ENCODE measurements at regions not wholly inside any gene's neighbourhood (a gene's known extent, or its start where the extent isn't known, plus 50 kb on each side); places are given as distances from the start of the nearest gene placed in this dataset.
"Not testable (repeated sequence)": the region's sequence is repeated elsewhere in the genome, so short reads cannot be mapped to it uniquely, and the experiment has no call there.

GRCh38 chr14:104476437-104476836 lies 103.1 kb upstream of the C14orf180 start:
- intact Hi-C loops (cut with DNase I) = no loop called here
- Histone ChIP-seq H3K4me1 (ENCODE audit: control insufficient read depth in 1 of 2, insufficient read depth in 2 of 2, low read length in 2 of 2) (no peaks in the 10 kb centered on the region), H3K4me3 (ENCODE audit: low read length in 2 of 2) (no peak overlapping the region), H3K27me3 (ENCODE audit: control insufficient read depth in 1 of 2, insufficient read depth in 2 of 2, low read length in 1 of 2) (peaks cover 0 to 2% of the 10 kb centered on the region in 2 donors), H3K27ac (ENCODE audit: low read depth in 1 of 2, low read length in 2 of 2) (no peak overlapping the region), H3K36me3 (ENCODE audit: control insufficient read depth in 1 of 2, insufficient read depth in 2 of 2, low read length in 1 of 2) (no peaks in the 10 kb centered on the region), H3K9me3 (ENCODE audit: control insufficient read depth, low read length) (peaks cover 6% of the 10 kb centered on the region)
- DNase-seq = no peak
- ATAC-seq (ENCODE audit: low FRiP score) = no peak
- 83 to 86% methylated on average over 8 to 10 of the region's 10 CpGs for WGBS, 2 donors

- intact Hi-C loops (cut with DNase I) = no loop called here
- Histone ChIP-seq H3K27me3 (ENCODE audit: control insufficient read depth in 1 of 2, insufficient read depth in 2 of 2, low read length in 1 of 2) (peaks cover 0 to 2% of the 10 kb centered on the region in 2 donors), H3K27ac (ENCODE audit: low read depth in 1 of 2, low read length in 2 of 2) (no peak overlapping the region)
Measured at GRCh38 chr14:104477117-104477623, 102.4 kb upstream of the C14orf180 start.

GRCh38 chr14:104477666-104478380 lies 101.7 kb upstream of the C14orf180 start:
- Histone ChIP-seq H3K27me3 (ENCODE audit: control insufficient read depth in 1 of 2, insufficient read depth in 2 of 2, low read length in 1 of 2) (peaks cover 0 to 2% of the 10 kb centered on the region in 2 donors), H3K36me3 (ENCODE audit: control insufficient read depth in 1 of 2, insufficient read depth in 2 of 2, low read length in 1 of 2) (no peaks in the 10 kb centered on the region), H3K4me3 (ENCODE audit: low read length in 2 of 2) (no peak overlapping the region), H3K9me3 (ENCODE audit: control insufficient read depth, low read length) (peaks cover 7% of the 10 kb centered on the region), H3K4me1 (ENCODE audit: control insufficient read depth in 1 of 2, insufficient read depth in 2 of 2, low read length in 2 of 2) (no peaks in the 10 kb centered on the region), H3K27ac (ENCODE audit: low read depth in 1 of 2, low read length in 2 of 2) (no peak overlapping the region)
- WGBS, 2 donors = 55 to 59% methylated on average over 22 of the region's 22 CpGs
- intact Hi-C loops (cut with DNase I) = no loop called here
- no peak for ATAC-seq (ENCODE audit: low FRiP score)
- no peak for DNase-seq

More at GRCh38 chr14:104477117-104477623, 102.4 kb upstream of the C14orf180 start:
- DNase-seq (no peak), ATAC-seq (ENCODE audit: low FRiP score) (no peak)
- Histone ChIP-seq H3K4me3 (ENCODE audit: low read length in 2 of 2) (no peak overlapping the region), H3K36me3 (ENCODE audit: control insufficient read depth in 1 of 2, insufficient read depth in 2 of 2, low read length in 1 of 2) (no peaks in the 10 kb centered on the region), H3K4me1 (ENCODE audit: control insufficient read depth in 1 of 2, insufficient read depth in 2 of 2, low read length in 2 of 2) (no peaks in the 10 kb centered on the region), H3K9me3 (ENCODE audit: control insufficient read depth, low read length) (peaks cover 6% of the 10 kb centered on the region)
- 88 to 90% methylated on average over 15 of the region's 15 CpGs for WGBS, 2 donors

- Histone ChIP-seq H3K36me3 (ENCODE audit: control insufficient read depth in 1 of 2, insufficient read depth in 2 of 2, low read length in 1 of 2) (no peaks in the 10 kb centered on the region), H3K9me3 (ENCODE audit: control insufficient read depth, low read length) (peaks cover 10% of the 10 kb centered on the region), H3K4me3 (ENCODE audit: low read length in 2 of 2) (no peak overlapping the region), H3K4me1 (ENCODE audit: control insufficient read depth in 1 of 2, insufficient read depth in 2 of 2, low read length in 2 of 2) (no peaks in the 10 kb centered on the region), H3K27ac (ENCODE audit: low read depth in 1 of 2, low read length in 2 of 2) (no peak overlapping the region), H3K27me3 (ENCODE audit: control insufficient read depth in 1 of 2, insufficient read depth in 2 of 2, low read length in 1 of 2) (peaks cover 0 to 2% of the 10 kb centered on the region in 2 donors)
- intact Hi-C loops (cut with DNase I) = no loop called here
- ATAC-seq (ENCODE audit: low FRiP score) (no peak), DNase-seq (no peak)
- WGBS, 2 donors = 59% methylated on average over 7 of the region's 7 CpGs
Measured at GRCh38 chr14:104478656-104479055, 100.9 kb upstream of the C14orf180 start.

- Histone ChIP-seq H3K9me3 (ENCODE audit: control insufficient read depth, low read length) (peaks cover 10% of the 10 kb centered on the region), H3K36me3 (ENCODE audit: control insufficient read depth in 1 of 2, insufficient read depth in 2 of 2, low read length in 1 of 2) (no peaks in the 10 kb centered on the region), H3K4me3 (ENCODE audit: low read length in 2 of 2) (no peak overlapping the region), H3K27ac (ENCODE audit: low read depth in 1 of 2, low read length in 2 of 2) (no peak overlapping the region), H3K4me1 (ENCODE audit: control insufficient read depth in 1 of 2, insufficient read depth in 2 of 2, low read length in 2 of 2) (no peaks in the 10 kb centered on the region), H3K27me3 (ENCODE audit: control insufficient read depth in 1 of 2, insufficient read depth in 2 of 2, low read length in 1 of 2) (peaks cover 0 to 2% of the 10 kb centered on the region in 2 donors)
- ATAC-seq (ENCODE audit: low FRiP score) = no peak
- intact Hi-C loops (cut with DNase I) = no loop called here
- DNase-seq = no peak
- 85 to 86% methylated on average over 10 of the region's 10 CpGs for WGBS, 2 donors
Measured at GRCh38 chr14:104479901-104480300, 99.7 kb upstream of the C14orf180 start.

- no peak for DNase-seq
- intact Hi-C loops (cut with DNase I) = no loop called here
- Histone ChIP-seq H3K9me3 (ENCODE audit: control insufficient read depth, low read length) (peaks cover 10% of the 10 kb centered on the region), H3K27ac (ENCODE audit: low read depth in 1 of 2, low read length in 2 of 2) (no peak overlapping the region), H3K36me3 (ENCODE audit: control insufficient read depth in 1 of 2, insufficient read depth in 2 of 2, low read length in 1 of 2) (no peaks in the 10 kb centered on the region), H3K4me1 (ENCODE audit: control insufficient read depth in 1 of 2, insufficient read depth in 2 of 2, low read length in 2 of 2) (no peaks in the 10 kb centered on the region), H3K4me3 (ENCODE audit: low read length in 2 of 2) (no peak overlapping the region), H3K27me3 (ENCODE audit: control insufficient read depth in 1 of 2, insufficient read depth in 2 of 2, low read length in 1 of 2) (peaks cover 0 to 2% of the 10 kb centered on the region in 2 donors)
- WGBS, 2 donors = 89% methylated on average over 10 of the region's 10 CpGs
- no peak for ATAC-seq (ENCODE audit: low FRiP score)
Measured at GRCh38 chr14:104481323-104481722, 98.2 kb upstream of the C14orf180 start.

- H3K36me3 ChIP-seq (ENCODE audit: control insufficient read depth in 1 of 2, insufficient read depth in 2 of 2, low read length in 1 of 2); H3K27ac ChIP-seq (ENCODE audit: low read depth in 1 of 2, low read length in 2 of 2); H3K4me3 ChIP-seq (ENCODE audit: low read length in 2 of 2); ATAC-seq (ENCODE audit: low FRiP score); H3K27me3 ChIP-seq (ENCODE audit: control insufficient read depth in 1 of 2, insufficient read depth in 2 of 2, low read length in 1 of 2); intact Hi-C loops (cut with DNase I); H3K4me1 ChIP-seq (ENCODE audit: control insufficient read depth in 1 of 2, insufficient read depth in 2 of 2, low read length in 2 of 2); DNase-seq: not testable (repeated sequence)
- WGBS, 2 donors = 70 to 76% methylated on average over 7 to 9 of the region's 9 CpGs
- H3K9me3 ChIP-seq (ENCODE audit: control insufficient read depth, low read length) = peaks cover 10% of the 10 kb centered on the region
Measured at GRCh38 chr14:104482017-104482416, 97.5 kb upstream of the C14orf180 start.

- intact Hi-C loops (cut with DNase I) = no loop called here
- H3K4me3 ChIP-seq (ENCODE audit: low read length in 2 of 2) = no peak overlapping the region
- ATAC-seq (ENCODE audit: low FRiP score) = no peak
Measured at GRCh38 chr14:104486222-104486923, 93.2 kb upstream of the C14orf180 start.

GRCh38 chr14:104494483-104494882 lies 85.1 kb upstream of the C14orf180 start:
- Histone ChIP-seq H3K9me3 (ENCODE audit: control insufficient read depth, low read length) (peaks cover 5% of the 10 kb centered on the region), H3K4me1 (ENCODE audit: control insufficient read depth in 1 of 2, insufficient read depth in 2 of 2, low read length in 2 of 2) (no peaks in the 10 kb centered on the region), H3K27me3 (ENCODE audit: control insufficient read depth in 1 of 2, insufficient read depth in 2 of 2, low read length in 1 of 2) (no peaks in the 10 kb centered on the region), H3K36me3 (ENCODE audit: control insufficient read depth in 1 of 2, insufficient read depth in 2 of 2, low read length in 1 of 2) (no peaks in the 10 kb centered on the region), H3K4me3 (ENCODE audit: low read length in 2 of 2) (no peak overlapping the region), H3K27ac (ENCODE audit: low read depth in 1 of 2, low read length in 2 of 2) (no peak overlapping the region)
- DNase-seq (no peak), ATAC-seq (ENCODE audit: low FRiP score) (no peak)
- intact Hi-C loops (cut with DNase I) = no loop called here
- WGBS, 2 donors = 48 to 59% methylated on average over 3 of the region's 3 CpGs

More at GRCh38 chr14:104486222-104486923, 93.2 kb upstream of the C14orf180 start:
- WGBS, 2 donors = 80 to 82% methylated on average over 18 of the region's 18 CpGs
- no peak for DNase-seq
- Histone ChIP-seq H3K36me3 (ENCODE audit: control insufficient read depth in 1 of 2, insufficient read depth in 2 of 2, low read length in 1 of 2) (no peaks in the 10 kb centered on the region), H3K9me3 (ENCODE audit: control insufficient read depth, low read length) (peaks cover 5% of the 10 kb centered on the region), H3K4me1 (ENCODE audit: control insufficient read depth in 1 of 2, insufficient read depth in 2 of 2, low read length in 2 of 2) (no peaks in the 10 kb centered on the region), H3K27me3 (ENCODE audit: control insufficient read depth in 1 of 2, insufficient read depth in 2 of 2, low read length in 1 of 2) (no peaks in the 10 kb centered on the region), H3K27ac (ENCODE audit: low read depth in 1 of 2, low read length in 2 of 2) (no peak overlapping the region)
